Loucy (cell line): ENCODE measurements at regions not wholly inside any gene's neighbourhood (a gene's known extent, or its start where the extent isn't known, plus 50 kb on each side); places are given as distances from the start of the nearest gene placed in this dataset.

Experiments used
- CTCF ChIP-seq: fragments of 200-600 bp; sonication (generic); conservative IDR thresholded peaks from 2 replicates; pipeline ENCODE4 v1.5.1; 2014; ENCODE audit warnings: mild to moderate bottlenecking, antibody characterized with exemption, low read length
- EZH2phosphoT487 ChIP-seq: fragments of 200-600 bp; IDR thresholded peaks from 2 replicates; pipeline ENCODE4 v1.6.1; 2018; ENCODE audit warnings: antibody characterized with exemption, mild to moderate bottlenecking, moderate library complexity, borderline replicate concordance

GRCh38 chr3:35448121-35448520 is 191.2 kb upstream of the ARPP21 start:
- TF ChIP-seq CTCF (no peak), EZH2phosphoT487 (no peak)
